ENCODE measurements at regions not wholly inside any gene's neighbourhood (a gene's known extent, or its start where the extent isn't known, plus 50 kb on each side); places are given as distances from the start of the nearest gene placed in this dataset.

DNA sequence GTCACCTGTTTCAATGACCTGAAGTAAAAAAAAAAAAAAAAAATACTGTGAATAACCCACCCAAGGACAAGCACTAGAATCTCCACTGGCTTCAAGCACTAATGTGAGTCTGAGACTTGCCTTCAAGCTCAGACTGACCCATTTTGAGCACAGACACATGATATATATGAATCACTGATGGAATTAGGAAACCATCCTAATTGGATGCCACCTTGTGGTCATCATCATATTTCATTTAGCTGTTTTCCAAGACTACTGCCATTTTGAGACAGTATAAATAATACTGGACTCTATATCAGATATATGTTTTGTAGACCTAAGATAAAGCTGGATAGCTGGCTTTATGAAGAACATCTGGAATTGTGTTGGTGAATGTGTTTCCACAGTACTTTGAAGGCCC, 1232.0 kb downstream of the KCNT2 start:
- DNase-seq (ENCODE audit: low spot score): peak; percentile 20

DNA sequence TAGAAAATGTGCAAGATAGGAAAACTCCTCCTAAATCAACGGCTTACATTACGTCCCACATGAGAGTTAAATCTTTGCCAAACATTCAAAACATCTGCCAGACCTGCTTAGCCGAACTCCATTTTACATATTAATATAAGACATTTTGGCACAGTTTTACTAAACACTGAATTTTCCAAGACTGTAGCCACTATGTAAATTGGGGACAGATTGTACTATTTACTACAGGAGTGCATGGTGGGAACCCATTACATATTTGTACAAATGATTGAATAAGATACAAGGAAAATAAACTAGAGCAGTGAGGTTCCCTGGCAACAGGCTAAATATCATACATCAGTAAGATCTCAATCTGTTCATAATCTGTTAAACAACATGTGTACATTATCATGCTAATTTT, 1234.4 kb downstream of the KCNT2 start:
- DNase-seq (ENCODE audit: low spot score): no peak

DNA sequence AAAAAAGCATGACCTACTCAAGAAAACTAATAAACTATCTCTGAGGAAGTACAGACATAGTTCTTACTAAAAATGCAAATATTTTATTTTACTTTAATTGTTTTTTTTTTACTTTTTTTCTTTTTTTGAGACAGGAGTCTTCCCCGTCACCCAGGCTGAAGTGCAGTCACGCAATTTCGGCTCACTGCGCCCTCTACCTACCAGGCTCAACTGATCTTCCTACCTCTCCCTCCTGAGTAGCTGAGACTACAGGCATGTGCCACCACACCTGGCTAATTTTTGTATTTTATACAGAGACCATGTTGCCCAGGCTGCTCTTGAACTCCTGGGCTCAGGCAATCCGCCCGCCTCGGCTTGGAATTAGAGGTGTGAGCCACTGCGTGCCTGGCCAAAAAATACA, 1263.1 kb downstream of the KCNT2 start:
- no peak for DNase-seq (ENCODE audit: low spot score)

DNA sequence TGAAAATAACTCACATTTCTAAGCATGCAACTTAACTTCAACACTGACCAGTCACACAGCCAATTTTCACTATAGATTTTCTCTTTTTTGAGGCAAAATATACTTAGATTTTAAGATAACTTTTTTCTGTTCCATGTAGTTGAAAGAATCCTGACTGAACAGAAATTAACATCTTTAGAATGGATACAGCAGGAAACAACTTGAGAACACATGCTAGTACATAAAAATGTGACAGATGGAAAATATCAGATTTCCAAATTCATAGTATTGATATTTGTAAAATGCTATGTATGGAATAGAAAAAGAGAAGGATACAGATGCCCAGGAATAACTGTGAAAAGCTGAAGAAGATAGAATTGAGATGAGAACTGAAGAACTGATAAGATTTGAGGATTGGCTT, 1270.6 kb downstream of the KCNT2 start:
- DNase-seq (ENCODE audit: low spot score): no peak

DNA sequence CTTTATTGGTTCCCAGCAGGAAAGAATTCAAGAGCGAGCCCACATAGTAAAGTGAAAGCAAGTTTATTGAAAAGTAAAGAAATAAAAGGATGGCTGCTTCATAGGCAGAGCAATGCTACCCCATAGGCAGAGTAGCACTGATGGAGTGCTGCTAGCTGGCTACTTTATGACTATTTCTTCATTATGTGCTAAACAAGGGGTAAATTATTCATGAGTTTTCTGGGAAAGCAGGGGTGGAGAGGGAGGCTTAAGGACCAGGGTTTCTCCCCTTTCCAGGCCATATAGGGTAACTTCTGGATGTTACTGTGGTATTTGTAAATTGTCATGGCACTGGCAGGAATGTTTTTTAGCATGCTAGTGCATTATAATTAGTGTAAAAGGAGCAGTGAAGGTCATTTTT, 1271.4 kb downstream of the KCNT2 start:
- DNase-seq (ENCODE audit: low spot score): no peak

DNA sequence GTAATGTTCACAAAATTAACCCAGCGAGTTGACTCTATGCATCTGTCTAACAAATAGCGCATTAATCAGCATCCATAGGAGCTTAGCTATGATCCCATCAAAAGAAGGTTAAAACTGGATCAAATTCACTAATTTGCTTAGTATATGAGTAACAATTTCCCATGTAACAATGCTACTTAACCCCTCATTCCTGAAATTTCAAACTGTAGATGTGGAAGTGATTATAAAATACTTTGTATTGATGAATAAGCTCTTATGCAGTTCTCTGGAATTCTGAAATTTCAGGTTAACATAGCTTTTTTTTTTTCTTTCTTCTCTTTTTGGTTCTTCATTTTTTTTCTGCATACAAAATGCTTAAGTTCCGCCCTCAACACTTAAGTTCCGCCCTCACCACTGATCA, 1272.7 kb downstream of the KCNT2 start:
- DNase-seq (ENCODE audit: low spot score): no peak

DNA sequence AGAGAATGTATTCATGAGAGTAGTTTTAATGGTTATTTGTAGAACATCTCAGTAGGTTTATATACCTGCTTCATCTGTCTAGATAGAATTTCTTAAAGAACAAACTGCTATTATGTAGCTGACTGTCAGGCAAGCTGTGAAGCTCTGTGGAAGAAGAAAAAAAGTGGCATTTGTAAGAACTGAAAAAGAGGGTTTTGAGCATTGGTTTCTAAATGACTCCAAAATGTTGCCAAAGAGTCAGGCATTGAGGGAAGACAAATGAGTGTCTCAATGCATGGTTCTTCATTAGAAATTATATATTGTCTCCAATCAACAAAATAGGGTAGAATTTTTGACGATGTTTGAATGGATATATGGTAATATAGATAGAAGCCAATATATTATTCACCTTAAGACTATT, 1276.1 kb downstream of the KCNT2 start:
- no peak for DNase-seq (ENCODE audit: low spot score)

DNA sequence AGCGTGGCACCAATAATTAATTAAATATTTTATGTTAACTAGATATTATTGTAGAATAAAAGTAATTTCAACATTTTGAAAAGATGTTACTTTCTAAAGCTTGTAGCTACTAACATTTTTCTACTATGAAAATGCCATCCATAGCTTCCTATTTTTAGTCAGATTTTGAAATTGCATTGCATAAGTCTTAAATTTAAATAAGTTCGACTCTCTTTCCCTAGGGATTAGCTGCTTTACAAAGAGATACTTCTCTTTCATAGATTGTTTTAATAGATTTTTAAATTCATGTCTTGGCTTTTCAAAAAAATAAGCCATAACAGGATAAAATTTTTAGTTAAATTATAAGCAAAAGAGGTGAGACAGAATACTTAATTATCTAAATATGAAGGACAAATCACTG, 1279.6 kb downstream of the KCNT2 start:
- DNase-seq (ENCODE audit: low spot score): no peak

DNA sequence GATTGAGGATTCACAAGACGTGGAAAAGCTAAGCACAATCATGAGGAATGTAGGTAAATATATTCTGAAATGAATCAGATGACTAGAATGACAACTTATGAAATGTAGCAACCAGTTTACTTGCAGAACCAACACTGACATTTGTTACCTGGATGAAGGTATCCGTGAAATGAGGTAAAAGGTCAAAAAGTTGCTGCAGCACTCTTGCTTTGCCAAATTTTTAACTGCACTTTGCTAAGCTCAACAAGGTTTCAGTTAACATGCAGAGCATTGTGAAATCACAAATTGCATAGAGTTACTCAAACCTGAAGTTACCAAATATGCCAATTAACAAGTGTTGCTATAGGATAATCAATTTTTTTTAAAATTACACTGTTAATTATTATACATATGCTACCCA, 1280.1 kb downstream of the KCNT2 start:
- no peak for DNase-seq (ENCODE audit: low spot score)

DNA sequence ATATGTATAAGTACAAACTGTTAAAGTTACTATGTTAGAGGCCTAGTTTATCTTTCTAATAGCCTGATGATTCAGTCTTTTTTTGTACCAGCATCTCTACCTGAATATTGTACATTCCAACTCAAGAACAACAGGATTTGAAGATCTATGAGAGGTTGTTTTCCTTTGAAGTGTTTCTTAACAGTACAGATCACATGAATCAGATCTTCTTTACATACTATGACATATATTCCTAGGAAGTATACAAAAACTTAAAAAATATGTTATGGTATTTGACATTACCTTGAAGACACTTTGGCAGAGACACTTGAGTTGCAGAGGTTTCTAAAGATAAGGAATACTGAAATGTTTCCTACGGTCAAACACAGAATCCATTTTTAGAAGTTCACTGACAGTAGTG, 1280.9 kb downstream of the KCNT2 start:
- DNase-seq (ENCODE audit: low spot score): no peak

DNA sequence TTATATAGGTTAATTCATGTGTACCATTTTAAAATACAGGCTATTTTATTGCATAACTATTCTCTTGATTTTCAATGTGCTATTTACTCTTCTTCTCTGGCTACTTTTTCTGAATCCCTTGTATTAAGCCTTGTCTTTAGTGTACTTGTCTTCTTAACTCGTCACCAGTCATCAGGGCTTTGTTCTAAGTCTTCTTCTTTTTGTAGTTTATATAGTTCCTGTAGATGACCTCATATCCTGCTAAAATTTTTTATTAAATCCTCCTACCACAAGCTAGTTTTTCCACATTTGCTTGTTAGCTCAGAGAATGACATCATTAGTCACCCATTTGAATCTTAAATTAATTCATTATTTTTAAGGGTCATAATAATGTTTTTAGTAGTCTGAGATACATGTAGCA, 1281.9 kb downstream of the KCNT2 start:
- DNase-seq (ENCODE audit: low spot score): no peak

DNA sequence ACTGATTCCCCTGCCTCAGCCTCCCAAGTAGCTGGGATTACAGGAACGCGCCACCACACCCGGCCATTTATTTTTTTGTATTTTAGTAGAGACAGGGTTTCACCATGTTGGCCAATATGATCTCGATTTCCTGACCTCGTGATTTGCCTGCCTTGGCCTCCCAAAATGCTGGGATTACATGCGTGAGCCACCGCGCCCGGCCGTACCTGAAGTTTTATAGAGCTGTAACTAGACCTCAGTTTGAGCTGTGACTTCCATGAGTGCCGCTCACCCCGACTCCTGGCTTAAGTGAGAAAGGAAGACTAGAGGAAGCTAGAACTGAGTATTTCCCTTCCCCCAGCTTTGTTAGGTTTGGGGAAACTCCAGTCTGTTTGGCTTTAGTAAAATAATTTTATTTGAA, 1283.1 kb downstream of the KCNT2 start:
- no peak for DNase-seq (ENCODE audit: low spot score)

DNA sequence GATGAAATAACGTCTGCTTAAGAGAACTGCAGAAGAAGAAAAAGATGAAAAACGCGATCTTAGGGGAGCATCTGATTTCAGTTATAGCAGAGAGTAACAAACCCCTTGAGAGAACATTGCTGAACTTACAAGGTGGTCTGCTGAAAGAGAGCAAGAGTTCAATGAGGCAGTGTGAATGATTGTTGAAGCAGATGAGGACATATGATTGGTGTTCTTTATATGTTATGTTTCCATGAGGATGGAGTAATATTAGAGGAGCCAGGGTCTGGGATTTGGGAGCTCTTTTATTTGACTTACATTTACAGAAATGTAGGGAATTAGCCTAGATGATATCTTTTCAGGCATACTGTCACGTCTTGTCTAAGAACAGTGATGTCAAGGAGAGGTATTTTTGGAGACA, 1302.0 kb downstream of the KCNT2 start:
- DNase-seq (ENCODE audit: low spot score): no peak

DNA sequence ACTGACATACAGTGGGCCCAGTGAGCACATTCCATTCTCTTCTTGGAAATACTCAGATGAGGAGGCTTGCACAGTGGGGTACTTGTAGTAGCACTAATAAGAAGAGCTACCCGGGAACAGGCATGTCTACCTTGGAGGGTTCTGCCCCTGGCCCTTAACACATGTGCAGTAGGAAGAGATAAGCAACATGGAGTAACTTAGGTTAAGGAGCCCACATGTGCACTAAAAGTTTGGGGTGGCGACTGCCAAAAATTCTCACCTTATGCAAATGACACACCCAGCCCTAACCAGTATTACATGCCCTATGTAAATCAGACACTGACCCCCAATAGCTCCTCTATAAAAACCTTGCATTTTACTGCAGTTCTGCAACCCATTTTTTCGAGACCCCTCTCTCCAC, 1313.3 kb downstream of the KCNT2 start:
- DNase-seq (ENCODE audit: low spot score): no peak

DNA sequence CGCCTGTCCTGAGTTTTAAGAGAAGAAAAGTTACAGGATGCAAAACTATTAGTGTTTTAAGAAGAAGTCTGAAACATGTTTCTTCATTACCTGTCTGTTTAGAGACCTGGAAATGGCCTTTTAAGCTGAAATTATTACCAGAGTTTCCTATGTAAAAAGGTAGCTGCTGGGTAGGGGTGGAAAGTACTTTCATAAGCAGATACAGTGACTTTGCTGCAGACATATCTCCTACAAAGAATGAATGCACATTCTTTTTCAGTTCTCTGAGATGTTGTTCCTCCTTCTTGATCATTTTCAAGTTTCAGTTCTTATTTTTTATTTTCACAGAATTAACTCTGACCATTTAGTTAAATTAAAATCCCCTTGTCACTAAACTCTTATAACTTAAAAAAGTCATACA, 1329.6 kb downstream of the KCNT2 start:
- no peak for DNase-seq (ENCODE audit: low spot score)

DNA sequence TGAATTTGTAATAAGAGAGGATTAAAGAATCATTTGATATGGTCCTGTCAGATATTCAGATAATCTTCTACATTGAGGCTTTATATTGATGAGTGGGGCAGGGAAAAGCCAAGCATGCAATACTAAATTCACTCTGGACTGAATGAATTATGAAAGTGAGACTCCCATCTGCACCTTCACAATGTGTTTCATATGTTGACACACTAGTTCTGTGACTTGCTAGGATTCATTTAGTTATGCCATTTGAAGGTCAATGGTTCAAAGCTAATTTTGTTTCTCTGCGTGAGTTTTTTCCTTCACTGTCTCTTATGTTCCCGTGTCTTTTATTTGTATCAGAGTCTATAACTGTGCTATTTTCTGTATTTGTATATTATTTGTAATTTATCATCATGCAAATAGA, 1332.5 kb downstream of the KCNT2 start:
- no peak for DNase-seq (ENCODE audit: low spot score)

DNA sequence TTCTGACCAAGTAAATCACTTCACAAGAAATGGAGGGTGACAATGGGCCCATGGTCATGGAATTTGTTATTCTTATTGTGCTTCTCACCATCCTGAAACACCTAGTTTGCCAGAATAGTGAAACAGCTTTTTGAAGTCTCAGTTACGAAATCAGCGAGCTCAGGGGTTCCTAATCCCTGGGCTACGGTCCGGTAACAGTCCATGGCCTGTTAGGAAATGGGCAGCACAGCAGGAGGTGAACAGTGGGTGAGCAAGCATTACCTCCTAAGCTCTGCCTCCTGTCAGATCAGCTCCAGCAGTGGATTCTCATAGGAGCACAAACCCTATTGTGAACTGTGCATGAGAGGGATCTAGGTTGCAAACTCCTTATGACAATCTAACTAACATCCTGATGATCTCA, 1356.3 kb downstream of the KCNT2 start:
- DNase-seq (ENCODE audit: low spot score): no peak

DNA sequence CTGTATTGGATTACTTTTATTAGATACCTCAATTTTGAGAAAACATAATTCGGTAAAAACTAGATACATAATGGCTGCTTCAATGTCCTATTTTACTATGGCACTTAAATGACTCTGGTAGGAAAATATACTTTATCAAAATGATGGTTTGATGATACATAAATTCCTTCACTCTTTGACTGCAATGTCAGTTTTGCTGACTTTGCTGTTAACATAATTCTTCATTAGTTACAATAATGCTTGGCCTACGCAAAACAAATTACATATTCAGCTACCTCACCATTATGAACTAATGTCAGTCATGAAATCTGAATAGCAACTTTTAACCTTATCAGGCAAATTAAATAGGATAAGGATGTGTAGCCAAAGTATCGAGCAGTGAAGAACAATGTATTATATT, 1364.7 kb downstream of the KCNT2 start:
- no peak for DNase-seq (ENCODE audit: low spot score)

DNA sequence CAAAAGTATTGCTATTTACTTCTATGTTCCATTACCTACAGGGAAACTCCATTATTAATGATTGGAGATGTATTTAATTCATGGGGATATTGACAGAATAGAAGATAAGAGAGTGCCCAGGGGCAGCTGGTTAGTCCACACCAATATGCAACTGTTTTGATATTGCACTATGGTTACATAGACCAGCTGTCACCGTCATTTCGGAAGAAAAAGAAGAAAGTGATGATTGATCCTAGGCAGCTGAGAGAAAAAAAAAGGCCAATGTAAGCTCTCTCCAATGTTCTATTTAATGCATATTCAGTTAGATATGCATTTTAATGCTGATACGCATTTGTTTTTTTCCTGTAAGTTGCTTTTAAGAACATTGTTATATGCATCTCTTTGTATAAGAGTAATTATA, 1367.2 kb downstream of the KCNT2 start:
- no peak for DNase-seq (ENCODE audit: low spot score)

DNA sequence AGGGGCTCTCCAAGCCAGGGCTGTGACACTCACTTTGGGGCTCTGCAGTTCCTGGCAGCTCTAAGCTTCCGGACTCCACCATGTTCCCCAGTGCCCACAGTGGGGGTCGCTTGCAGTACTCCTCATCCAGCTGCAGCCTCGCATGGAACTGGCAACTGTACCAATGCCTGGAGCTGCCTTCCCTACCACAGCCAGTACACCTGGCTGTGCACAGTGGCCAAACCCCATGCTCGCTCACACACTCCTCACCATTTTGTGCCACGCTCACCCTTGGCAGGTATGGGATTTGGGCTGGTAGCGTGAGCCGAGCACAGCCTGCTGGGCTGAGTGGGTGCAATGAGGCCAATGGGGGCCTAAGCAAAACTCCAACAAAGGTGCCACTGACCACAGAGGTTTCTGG, 1369.9 kb downstream of the KCNT2 start:
- no peak for DNase-seq (ENCODE audit: low spot score)

DNA sequence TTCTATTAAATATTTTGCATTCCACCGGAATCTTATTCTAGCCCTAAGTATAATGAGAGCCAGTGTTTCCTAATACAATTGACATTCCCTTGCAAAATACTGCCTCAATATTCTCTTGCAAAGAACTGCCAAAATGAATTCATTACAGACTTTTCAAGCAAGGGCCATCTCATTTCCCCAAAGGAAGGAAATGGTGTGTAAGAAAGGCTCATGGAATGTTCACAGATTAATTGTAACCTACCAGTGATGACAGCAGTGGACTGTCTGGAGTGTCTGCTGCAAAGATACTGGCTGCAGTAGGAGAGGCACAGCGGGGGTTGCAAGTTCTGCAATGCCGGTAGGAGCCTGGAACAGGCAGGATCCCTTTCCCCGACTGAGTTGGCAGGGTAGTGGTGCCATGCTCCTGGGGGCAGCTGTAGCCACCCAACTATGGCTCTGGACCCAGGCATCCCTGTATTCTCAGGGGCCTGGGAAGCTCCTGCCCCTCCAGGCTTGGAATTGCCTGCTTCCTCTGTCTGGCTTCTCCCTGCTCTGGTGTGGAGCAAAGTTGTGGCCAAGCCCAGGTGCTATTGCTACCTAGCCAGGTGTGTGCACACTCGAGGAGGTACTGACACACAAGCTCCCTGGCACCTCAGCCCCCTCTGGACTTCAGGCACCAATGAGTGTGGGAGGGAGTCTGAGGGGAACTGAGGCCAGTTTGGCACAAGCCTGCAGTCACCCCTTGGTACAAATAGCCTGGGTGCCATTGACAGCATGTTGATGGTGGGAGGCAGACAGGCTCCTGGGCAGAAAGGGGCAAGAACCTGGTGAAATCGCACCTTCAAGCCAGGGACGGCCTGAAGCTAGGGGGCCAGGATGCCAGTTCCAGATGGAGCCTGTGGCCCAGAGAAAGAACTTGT, 1371.0 kb downstream of the KCNT2 start:
- DNase-seq (ENCODE audit: low spot score): no peak

DNA sequence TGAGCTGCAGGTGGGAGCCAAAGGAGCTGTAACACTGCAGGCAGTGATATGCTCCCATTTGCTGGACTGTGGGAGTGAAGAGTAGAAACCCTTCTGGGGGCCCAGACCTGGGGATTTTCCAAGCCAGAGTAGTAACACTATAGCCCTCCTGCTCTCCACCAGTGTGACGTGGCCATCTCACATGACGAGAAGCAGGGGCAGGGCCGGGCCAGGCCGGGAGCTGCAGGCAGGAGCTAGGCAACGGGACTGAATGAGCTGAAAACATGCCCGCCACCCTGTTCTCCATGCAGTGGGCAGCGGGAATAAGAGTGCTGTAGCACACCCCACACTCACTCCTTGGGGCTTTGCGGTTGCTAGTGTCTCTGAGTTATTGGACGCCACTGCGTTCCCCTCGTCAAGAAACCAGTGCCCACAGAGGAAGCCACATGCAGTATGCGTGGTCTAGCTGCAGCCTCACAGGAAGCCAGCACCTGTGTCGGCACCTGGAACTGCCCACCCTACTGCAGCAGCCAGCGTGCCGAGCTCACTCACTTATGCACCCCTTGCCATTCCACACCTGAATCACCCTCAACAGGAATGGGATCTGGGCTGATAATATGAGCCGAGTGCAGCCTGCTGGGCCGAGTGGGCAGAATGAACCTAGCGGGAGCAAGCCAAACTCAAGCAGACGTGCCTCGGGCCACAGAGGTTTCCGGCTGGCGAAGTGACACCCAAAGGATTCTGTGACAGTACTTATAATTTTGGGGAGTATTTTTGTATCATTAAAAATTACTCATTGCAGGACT, 1389.6 kb downstream of the KCNT2 start:
- DNase-seq (ENCODE audit: low spot score): peak; percentile 18

DNA sequence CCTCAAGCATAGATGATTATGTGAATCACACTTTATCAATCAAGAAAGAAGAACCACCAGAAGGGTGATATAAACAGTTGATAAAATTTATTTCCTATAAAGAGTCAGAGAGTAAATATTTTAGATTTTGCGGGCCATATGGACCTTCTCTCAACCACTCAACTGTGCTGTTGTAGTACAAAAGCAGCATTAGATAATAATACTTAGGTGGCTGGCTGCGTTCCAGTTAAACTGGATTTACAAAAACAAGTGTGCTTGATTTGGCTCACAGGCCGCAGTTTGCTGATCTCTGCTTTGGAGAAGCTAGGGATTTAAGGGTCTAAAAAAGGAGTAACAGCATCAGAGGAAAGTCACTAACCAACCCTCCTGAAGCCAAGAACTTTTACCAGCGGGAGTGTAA, 1406.0 kb downstream of the KCNT2 start:
- DNase-seq (ENCODE audit: low spot score): peak; percentile 42

DNA sequence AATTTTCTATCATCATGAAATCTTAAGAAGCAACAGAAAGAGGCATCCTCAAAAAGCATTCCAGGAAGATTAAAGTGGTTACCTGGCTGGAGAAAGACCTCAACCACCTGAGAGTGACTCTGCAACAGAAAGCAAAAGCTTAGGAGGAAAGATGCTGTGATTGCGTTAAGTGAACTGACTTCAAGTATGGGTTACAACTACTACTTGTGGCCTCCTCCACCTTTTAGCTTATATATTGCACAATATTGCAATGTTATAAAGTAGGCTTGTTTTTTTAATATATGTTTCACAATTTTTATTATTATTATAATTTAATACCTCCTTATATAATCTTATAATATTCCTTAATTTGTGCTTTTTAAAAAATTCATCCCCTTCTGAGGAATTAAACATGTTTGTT, 1407.5 kb downstream of the KCNT2 start:
- DNase-seq (ENCODE audit: low spot score): no peak

All from D341Med (cell line).